HG02981 (cell line): ENCODE measurements at regions not wholly inside any gene's neighbourhood (a gene's known extent, or its start where the extent isn't known, plus 50 kb on each side); places are given as distances from the start of the nearest gene placed in this dataset.

ENCODE experiments used
- ATAC-seq: cut with Tn5 transposase; IDR thresholded peaks from one replicate; pipeline ENCODE4 v1.9.1; 2021; ENCODE audit warnings: mild to moderate bottlenecking, moderate library complexity; ENCODE audit not compliant: unreplicated experiment

DNA sequence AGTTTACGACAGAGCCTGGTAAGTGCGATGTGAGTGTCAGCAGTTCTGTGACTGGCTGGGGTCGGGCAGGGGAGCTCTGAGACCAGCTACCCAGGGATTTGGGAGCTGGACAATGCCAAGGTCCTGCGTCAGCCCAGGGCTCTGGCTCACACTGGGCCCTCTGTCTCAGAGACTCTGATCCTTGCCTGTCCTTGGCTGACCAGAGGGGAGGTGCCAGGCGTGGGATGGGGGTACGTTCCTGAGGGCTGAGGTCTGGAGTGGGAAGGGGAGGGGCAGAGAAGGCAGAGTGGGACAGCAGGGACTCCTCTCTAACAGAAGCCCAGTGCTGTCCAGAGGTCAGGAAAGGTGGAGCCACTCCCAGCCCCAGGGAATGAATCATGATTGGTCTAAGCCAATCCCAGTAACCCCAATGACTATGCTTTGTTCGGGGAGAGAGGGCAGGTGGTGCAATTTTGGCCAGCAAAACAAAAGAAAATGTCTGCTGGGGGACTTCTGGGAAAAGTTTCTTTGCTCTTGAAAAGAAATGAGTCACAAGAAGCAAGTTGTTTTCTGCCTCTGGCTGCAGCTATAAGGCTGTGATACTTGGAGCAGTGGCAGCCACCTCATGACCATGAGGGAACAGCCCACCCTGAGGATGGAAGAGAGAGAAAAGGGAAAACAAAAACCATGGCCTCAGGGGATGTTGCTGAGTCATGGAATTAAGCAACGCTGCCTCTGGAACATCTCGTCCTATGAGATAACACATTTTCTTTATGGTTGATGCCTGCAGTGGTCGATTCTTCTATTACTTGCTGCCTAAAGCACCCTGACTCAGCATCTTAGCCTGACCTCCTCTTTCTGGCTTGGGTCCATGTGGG, 108.3 kb downstream of the CHST1 start:
- ATAC-seq = no peak

DNA sequence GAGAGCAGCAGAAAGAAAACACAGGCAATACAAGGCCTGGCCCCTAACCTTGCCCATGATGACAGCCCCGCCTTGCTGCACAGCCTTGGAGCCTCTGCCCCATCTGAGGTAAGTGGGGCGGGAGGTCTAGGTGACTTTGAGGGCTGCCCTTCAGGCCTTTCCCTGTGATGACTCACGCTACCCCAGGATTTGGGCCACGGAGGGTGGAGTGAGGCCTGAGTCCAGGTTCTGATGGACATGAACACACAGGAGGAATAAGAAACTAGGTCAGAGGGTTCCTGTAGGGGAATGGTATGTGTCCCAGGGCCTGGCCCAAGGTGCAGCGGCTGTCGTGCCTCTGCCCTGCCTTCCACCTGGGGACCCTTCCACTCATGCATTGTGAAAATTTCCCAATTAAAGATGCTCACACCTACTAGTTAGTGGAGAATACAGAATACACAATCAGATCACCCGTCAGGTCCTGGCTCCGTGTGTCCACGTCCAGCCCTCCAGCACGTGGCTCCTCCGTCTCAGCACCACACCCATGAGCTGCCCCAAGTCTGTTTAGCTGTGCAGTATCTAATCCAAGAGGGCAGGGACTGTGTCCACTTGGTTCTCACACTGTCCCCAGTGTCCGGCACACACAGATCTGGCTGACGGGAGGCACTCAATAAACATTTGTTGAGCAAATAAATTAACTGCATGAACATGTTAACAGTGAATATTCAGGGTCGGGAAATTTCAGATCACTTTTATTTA, 111.0 kb downstream of the CHST1 start:
- no peak for ATAC-seq

DNA sequence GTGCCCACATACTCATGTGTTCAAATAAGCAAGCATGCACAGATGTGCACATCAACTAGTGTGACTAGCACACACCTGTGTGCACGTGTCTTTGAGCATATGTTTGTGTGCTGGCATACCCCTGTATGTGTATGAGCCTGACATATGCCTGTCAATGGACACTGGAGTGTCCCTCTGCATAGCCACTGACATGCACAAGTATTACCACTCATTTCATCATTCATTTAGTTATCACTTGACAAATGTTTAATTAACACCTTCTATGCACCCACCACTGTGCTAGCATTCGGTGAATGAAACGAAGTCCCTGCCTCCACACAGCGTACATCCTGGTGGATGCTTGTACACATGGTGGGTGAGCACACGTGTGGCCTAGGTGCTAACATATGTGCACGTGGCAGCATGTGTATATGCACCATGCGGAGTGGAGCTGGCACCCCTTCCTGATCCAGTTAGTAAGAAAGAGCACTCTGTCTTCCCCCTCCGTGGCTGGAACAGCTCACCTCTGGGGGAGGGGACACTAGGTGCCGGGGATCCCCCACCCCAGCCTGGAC, 112.0 kb downstream of the CHST1 start:
- ATAC-seq = no peak

DNA sequence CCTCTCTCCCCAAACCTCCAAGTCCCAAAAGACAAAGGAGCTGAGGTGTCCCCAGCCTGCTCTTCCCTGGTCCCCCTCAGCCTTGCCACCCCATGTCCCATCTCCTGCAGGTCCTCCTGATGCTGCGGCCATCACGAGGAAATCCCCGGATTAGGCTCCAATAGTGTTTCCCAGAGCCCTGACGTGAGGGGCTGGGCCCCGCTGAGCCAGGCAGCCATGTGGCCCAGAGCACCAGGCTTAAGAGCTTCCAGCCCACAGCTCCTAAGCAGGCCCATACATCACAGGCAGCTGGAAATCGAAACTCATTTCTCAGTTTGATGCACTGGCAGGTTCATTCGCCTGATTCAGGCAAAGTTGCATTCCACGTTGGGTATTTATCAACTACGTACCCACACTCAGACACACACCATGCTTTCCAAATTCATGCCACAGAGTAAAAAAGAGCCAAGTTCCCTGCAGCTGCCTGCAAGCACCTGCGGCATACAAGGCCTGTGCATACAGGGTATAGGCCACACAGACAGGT, 114.2 kb downstream of the CHST1 start:
- ATAC-seq = no peak

DNA sequence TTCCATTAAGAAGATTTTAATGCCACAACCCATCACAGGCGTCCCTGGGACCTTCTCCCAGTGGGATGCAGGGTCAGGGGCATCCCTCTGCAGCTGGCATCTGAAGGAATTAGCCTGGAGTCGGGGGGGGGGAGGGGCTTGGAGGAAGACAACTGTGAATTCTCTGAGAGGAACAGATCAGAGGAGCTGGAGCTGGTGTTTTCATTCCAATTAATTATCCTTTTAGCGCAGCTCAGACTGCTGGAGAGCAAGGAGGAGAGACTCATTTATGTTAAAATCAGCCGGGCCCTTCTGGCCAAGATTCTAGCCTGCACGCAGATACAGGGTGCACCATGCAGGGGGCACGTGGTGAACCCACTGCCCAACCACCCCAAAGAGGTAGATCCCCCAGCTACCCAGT, 116.2 kb downstream of the CHST1 start:
- ATAC-seq = no peak

DNA sequence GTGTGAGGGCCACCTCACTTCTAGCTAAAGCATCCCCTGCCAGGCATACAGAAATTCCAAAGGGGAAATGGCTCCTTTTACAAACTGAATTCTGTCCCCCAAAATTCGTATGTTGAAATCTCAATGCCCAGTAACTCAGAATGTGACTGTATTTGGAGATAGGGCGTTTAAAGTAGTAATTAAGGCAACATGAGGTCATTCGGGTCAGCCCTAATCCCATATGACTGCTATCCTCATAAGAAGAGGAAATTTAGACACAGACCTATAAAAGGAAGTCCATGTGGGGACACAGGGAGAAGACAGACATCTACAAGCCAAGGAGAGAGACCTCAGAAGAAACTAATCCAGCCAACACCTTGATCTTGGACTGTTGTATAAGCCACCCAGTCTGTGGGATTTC, 119.1 kb downstream of the CHST1 start:
- ATAC-seq = no peak

DNA sequence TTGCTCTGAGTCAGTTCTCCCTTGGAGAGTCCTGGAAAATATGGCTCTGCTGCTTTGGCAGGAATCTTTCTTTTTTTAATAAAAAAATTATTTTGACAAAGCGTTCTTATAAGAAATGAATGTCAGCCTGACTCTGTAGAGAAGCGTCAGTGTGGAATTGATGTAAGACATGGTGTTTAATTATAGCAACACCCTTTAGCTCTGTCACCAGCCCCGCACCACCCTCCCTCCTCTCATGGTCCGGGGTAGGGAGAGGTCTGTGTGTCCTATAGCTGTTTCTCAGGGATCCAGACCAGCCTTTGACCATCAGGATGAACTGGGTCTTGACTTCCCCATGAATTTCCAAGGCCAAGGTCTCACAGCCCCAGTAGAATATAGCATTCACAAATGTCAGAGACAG, 120.6 kb downstream of the CHST1 start:
- no peak for ATAC-seq

DNA sequence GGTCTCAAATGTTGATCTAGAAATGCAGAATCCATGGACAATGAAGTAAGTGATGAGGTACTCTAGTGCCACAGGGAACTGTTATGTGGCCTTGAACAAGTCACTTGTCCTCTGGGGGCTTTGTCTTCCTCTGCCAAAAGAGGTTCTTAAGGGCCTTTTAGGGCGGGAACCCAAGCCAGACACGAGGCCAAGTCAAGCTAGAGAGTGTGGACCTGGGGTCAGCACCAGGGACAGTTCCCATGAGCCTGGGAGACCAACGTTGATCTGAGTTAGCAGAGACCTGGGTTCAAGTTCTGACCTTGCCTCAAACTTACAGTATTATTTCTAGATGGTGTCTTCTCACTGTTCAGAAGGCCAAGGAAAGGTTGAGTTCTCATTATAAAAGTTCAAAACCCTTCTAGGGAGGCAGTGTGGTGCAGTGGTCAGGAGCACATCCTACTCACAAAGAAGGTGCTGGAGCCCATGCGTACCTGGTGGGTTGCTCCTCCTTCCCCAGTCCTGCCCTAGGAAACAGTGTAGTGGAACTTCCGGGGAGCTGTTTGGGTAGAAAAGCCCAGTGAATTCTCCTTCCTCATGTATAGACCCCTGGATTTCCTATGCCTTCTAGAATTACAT, 121.5 kb downstream of the CHST1 start:
- no peak for ATAC-seq

DNA sequence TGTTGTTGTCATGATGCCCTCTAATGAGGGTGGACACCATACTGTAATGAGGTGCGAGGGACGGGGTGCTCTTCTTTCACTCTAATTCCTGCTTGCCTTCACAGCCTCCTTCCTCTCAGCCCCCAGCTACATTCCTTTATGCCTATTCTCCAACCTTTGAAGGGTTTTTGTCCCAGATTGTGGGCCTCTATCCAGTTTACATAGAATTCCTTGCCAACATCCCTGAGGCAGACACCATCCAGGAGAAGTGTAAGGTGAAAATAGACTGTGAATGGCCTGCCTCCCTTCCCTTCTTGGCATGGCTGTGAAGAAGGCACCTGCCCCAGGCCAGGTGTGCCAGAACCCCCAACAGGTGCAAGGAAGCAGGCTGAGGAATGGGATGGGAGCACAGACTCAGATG, 122.3 kb downstream of the CHST1 start:
- no peak for ATAC-seq

DNA sequence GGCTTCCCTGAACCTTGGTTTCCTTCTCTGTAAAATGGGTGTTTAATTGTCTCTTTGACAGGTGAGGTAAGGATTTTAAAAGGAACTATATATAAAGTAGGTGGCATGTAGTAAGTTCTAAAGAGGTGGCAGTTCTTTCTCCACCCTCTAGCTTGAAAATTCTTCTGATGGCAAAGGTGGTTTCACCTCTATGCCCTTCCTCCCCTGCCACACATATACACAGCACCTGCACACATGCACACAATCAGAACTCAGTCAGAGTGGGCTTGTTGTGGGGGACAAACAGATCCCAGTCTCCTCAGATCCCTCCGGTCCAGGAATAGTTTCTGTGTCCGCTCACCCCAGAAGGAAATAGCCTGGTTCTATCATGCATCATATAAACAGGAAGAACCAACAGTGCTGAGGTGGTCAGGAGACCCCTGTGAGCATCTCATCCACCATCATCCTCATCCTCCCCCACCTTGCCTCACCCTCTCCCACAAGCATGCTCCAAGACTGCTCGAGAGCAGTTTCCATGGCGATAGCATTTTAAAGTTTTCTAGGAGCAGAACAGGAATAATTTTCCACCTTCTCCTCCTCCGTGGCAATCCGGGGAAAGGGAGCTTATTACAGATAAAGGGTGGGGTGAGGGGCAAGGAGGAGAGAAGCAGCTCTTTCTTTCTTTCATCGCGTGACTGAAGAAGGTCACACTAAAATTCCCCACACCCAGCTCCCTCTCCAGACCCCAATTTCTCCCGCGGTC, 123.6 kb downstream of the CHST1 start:
- ATAC-seq = no peak

DNA sequence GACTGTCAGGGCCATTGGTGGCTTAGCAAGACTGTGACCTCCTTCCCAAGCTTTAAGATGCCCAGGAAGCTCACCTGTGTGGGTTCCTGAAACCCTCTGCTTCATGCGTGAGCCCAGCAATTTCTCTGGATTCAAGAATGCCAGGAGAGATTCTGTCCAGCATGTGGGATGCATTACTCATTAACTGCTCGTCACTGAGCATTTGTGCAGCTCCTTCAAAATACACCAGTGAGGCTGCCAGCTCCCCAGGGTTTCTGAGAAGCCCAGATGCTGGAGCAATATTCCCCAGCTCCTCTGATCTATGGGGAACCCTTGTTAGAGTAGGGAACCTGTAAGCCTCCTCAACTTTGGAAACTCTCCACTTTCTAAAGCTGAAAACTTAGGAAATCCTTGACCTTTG, 126.5 kb downstream of the CHST1 start:
- no peak for ATAC-seq

DNA sequence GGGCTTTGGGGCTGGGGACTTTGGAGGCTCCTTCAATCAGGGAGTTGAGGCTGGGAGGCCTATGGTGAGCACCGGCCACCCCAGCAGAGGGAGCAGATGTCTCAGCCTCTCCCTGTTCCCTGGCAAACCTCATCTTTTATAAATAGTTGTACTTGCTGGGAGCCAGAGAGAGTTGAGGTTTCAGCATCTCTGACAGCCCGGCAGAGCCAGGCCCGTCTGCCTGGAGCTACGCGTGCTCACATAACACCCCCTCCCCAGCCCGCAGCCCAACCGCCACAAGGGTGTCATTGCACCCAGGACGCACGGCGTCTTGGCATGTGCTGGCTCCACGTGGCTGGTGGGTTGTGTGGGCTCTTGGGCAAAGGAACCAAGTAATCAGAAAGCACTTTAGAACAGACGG, 127.1 kb downstream of the CHST1 start:
- ATAC-seq = no peak

DNA sequence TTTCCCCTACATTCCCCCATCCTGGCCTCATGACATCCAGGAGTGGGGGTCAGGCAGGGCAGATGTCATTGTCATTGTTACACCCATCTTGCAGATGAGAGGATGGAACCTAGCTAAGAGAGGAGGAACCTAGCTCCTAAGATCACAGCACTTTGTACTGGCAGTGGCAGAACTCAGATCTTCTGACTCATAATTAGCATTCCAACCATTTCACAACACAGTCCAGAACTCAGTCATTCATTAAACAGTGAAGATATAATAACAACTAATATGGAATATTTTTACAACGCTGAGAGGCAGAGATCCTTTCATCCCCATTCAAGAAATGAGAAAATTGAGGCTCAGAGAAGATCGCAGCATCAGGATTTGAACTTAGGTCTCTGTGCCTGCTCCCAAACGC, 127.8 kb downstream of the CHST1 start:
- ATAC-seq = no peak

DNA sequence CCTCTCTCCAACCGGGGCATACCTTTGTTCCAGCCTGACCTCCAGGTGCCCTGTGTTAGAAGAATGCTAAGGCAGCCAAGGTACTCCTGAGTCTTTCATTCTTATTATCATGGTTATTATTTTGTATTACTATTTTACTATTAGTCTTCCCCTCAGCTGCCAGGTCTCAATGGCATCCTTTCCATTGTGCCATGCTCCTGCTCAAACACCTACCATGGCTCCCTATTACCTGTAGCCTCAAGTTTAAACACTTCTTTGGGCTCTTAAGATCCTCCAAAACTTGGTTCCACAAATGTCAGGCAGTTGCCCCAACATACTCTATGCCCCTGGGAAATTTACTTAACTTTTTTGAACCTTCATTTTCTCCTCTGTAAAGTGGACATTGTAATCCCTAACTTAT, 130.4 kb downstream of the CHST1 start:
- ATAC-seq = no peak

DNA sequence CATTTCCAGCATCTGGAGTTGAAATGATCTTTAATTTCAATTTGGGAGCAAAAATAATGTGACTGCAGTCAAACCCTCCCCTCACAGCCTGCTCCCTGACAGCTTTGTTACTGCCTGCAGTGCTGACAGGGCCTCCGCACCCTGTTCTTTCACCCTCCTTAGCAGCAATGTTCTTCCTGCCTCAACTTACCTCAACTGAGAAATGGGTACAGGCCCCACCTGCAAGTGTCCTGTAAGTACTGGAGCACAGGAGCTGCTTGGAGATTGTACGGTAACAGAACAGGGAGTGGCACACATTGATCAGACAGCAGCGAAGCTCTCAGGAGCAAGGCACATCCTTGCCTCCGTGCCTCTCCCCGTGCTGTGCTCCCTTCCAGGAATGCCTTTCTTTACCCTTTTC, 131.3 kb downstream of the CHST1 start:
- ATAC-seq = no peak

DNA sequence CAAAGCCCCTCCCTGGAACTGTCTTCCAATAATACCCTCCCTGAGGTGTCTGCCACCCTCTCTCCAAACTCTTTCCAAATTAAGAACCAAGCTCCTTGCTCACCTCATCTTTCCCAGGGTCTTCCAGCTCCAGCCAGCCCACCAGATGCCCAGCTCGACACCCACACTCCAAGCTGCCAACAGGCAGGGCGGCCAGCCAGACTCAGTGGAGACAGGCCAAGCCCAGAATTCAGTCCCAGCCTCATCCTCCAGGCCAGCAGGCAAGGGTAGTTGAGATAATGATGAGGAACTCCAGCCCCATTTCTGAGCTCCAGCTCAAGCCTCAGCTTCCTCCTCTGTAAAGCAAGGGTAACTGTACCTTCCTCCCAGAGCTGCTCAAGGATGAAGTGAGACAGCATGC, 132.9 kb downstream of the CHST1 start:
- no peak for ATAC-seq

DNA sequence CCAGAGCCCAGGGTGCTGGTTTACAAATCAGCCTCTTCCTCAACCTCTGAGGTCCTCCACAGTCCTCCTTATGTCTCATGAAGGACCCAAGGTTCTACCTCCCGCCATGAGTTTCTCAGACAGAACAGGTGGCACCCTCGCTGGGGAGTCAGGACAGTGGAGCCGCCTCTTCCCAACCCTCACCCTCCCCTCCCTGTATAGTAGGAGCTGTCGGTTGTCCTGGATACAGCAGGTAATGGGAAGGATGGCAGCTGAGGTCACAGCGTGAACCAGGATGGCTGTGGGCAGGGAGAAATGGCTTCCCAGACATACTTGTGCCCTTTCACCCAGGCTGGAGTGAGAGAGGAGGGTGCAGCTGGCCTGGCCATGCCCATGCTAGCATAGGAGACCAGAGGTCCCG, 134.6 kb downstream of the CHST1 start:
- no peak for ATAC-seq

DNA sequence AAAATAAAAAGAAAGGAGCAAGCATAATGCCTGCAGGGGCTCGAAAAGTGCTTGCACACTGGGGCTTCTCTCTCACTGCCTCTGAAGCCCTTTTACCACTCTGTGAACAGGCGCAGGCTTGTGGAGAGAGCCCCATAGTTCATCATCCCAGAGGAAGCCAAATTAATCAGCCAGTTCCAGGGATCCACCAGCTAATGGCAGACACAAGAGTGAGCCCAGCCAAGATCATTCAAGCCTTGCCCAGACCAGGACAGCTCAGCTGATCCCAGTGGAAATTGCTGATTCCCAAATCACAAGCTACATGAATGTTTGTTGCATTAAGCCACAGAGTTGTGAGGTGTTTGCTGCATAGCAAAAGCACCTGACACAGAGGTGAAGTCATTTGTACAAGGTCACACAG, 135.3 kb downstream of the CHST1 start:
- no peak for ATAC-seq

DNA sequence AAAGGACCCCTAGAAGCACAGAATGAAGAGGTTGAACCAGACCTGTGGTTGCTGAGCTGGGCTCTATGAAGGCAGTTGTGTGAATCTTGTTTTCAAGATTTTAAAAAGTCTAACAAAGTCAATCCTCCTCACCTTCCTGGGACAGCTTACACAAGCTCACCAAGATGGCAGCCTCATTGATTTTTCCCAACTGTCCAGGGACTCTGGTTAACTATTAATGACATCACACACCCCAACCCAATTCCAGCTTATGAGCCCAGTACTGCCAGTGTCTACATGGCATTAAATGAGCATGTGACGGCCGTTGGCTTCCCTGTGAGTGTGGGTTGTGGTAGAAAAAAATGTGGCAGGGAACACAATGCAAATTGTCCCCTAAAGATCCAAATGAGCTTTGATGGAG, 137.0 kb downstream of the CHST1 start:
- no peak for ATAC-seq

DNA sequence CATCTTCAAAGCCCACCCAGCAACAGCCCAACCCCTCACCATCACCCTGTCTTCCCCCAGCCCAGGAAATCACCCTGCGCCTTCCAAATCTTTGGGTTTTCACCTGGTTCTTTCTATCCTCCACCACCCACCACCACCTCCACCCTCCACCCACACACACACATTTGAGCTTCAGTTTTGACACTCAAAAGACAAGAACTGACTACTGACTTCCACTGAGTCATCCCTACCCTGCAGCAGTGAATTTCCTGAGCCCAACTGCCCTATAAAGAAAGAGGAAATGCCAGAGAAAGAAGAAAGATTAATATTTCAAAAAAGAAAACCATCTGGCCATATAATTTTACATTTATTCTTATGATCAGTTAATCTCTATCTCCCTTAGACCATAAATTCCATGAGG, 137.5 kb downstream of the CHST1 start:
- no peak for ATAC-seq

DNA sequence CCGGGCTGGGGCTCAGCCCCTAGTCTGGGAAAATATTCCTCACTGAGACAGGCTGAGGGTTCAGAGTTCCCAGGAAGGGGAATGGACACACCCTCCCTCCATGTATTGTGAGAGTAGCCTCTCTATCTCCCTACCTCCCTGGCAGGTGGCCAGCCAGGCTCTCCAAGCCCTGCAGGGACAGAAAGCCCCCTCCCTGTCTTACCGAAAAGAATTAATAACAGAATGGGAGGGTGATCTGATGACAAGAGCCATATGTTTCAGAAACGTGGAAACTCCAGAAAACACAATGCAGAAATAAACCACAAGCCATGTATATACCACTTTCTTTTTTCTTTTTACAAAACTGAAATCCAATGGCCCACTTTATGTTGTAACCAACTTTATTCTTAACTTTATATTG, 140.0 kb downstream of the CHST1 start:
- ATAC-seq = no peak
